ENCODE measurements at regions not wholly inside any gene's neighbourhood (a gene's known extent, or its start where the extent isn't known, plus 50 kb on each side); places are given as distances from the start of the nearest gene placed in this dataset.

DNA sequence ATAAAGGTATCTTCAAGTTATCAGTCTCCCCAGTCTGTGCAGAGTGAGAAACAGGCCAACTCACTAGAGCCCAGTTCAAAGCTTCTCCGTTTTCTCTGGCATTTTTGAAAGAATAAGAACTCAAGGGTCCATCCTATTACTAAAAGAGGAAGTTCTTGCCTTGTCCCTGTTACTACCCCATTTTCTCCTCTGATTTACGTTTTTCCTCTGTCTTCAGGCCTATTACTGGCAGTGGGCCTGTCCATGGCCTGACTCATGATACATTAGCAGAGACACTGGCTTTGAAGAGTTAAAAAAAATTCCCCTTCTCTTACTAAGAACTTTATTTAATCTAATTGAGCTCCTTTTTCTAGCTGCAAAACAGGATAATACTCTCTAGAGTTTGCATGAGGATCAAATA is 624.0 kb upstream of the KLF4 start:
- H3K27ac ChIP-seq: no peak overlapping the region

DNA sequence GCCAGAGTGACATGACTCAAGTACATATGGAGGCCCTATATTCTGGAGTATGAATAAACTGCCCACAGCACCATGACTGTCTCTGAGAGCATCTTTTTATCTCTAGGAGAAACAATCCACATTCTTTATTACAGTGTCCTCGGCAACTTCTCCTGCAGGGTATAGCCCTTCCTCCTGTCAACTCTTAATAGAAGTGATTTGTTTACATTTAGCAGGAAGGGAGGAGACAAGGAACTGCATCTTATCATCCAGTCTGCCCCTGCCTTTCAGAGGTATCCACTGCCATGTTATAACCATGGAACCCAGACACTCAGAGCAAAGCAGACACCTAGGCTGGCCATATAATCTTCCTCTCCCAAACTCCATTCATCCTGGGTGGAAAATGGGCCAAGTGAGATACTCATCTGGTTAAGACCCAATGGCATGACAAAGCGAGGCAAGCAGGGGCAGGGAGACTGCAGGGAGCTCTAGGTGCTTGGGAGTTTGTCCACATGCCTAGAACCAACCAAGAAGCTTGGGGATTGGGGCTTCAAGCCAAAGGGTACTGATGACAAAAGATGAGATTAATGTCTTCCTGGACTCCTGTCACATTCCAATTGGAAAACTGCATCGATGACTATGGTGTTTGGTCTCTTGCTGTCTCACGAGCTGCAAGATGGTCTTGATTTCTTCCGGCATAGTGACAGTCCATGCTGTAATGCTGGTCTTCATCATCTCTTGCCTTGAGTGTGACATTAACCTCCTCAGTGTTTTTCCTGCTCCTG is 620.5 kb upstream of the KLF4 start:
- H3K27ac ChIP-seq: no peak overlapping the region
- no peak for DNase-seq (ENCODE audit: low spot score)
- no peaks in the 10 kb centered on the region for H3K4me1 ChIP-seq
- H3K4me3 ChIP-seq: no peak overlapping the region
- TF ChIP-seq, protein P1, sequence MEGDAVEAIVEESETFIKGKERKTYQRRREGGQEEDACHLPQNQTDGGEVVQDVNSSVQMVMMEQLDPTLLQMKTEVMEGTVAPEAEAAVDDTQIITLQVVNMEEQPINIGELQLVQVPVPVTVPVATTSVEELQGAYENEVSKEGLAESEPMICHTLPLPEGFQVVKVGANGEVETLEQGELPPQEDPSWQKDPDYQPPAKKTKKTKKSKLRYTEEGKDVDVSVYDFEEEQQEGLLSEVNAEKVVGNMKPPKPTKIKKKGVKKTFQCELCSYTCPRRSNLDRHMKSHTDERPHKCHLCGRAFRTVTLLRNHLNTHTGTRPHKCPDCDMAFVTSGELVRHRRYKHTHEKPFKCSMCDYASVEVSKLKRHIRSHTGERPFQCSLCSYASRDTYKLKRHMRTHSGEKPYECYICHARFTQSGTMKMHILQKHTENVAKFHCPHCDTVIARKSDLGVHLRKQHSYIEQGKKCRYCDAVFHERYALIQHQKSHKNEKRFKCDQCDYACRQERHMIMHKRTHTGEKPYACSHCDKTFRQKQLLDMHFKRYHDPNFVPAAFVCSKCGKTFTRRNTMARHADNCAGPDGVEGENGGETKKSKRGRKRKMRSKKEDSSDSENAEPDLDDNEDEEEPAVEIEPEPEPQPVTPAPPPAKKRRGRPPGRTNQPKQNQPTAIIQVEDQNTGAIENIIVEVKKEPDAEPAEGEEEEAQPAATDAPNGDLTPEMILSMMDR (IDR thresholded peaks at IDR 0.05): no peak
- no peaks in the 10 kb centered on the region for H3K36me3 ChIP-seq
- no peaks in the 10 kb centered on the region for H3K9me3 ChIP-seq
- no peaks in the 10 kb centered on the region for H3K27me3 ChIP-seq

More for the DNA sequence above, 624.0 kb upstream of the KLF4 start:
- Histone ChIP-seq H3K9me3 (no peaks in the 10 kb centered on the region), H3K4me1 (no peaks in the 10 kb centered on the region), H3K36me3 (no peaks in the 10 kb centered on the region), H3K4me3 (no peak overlapping the region), H3K27me3 (no peaks in the 10 kb centered on the region)
- TF ChIP-seq, protein P1 (IDR thresholded peaks at IDR 0.05): no peak
- DNase-seq (ENCODE audit: low spot score): no peak

DNA sequence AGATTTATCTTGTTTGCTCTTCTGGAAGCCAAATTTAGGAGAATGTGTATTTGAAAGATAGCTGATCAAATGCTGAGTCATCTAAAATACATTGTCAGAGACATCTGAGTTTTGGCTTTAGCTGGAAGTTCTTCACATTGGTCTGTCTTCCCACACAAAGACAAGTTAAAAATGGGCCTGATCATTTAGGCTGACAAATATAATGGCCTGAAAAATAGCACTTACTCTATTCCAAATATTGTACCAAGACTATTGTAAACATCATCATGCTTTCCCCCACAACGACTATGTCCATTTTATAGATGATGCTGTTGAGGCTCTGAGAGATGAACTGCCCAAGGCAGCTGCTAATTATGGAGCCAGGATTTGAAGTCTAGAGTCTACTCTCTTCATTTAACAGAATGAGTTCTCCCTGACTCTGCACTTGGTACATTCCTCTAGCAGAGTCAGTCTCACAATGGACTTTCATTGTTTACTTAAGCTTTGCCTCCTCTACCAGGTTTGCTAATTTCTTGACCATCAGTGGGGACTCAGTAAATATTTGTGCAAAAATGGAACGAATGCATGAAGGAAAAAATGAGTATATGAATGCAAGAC is 619.4 kb upstream of the KLF4 start:
- TF ChIP-seq, protein P1 (IDR thresholded peaks at IDR 0.05): no peak
- H3K4me1 ChIP-seq: no peaks in the 10 kb centered on the region
- H3K27me3 ChIP-seq: no peaks in the 10 kb centered on the region
- H3K27ac ChIP-seq: no peak overlapping the region
- H3K36me3 ChIP-seq: no peaks in the 10 kb centered on the region
- H3K9me3 ChIP-seq: no peaks in the 10 kb centered on the region
- H3K4me3 ChIP-seq: no peak overlapping the region
- DNase-seq (ENCODE audit: low spot score): no peak

DNA sequence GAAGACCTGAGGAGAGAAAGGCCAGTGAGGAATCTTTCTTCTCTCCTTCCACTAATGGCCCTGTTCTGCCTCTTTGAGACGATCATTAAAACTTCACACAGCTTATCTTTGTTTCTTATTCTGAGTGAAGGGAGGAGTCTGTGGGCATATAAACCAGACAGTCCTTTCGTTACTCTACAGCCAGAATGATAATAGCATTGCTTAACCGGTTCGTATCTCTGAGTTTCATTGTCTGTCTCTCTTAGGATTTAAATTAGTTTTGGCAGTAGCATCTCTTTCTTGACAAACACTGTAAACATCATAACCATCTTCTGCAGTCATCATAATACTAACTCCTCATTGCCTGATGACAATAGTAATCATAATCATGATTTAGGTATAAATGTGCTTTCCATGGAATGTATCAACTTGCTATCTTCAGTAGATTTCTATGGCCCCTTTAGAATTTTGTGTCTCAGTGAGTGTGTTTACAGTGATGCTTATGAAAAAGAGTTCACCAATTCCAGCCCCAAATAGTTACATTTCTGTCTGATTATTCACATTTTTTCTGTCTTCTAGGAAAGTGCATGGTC is 618.8 kb upstream of the KLF4 start:
- TF ChIP-seq, protein P1 (IDR thresholded peaks at IDR 0.05): no peak
- H3K4me1 ChIP-seq: no peaks in the 10 kb centered on the region
- no peak overlapping the region for H3K4me3 ChIP-seq
- H3K27ac ChIP-seq: no peak overlapping the region
- H3K9me3 ChIP-seq: no peaks in the 10 kb centered on the region
- no peaks in the 10 kb centered on the region for H3K36me3 ChIP-seq
- no peaks in the 10 kb centered on the region for H3K27me3 ChIP-seq
- DNase-seq (ENCODE audit: low spot score): no peak

DNA sequence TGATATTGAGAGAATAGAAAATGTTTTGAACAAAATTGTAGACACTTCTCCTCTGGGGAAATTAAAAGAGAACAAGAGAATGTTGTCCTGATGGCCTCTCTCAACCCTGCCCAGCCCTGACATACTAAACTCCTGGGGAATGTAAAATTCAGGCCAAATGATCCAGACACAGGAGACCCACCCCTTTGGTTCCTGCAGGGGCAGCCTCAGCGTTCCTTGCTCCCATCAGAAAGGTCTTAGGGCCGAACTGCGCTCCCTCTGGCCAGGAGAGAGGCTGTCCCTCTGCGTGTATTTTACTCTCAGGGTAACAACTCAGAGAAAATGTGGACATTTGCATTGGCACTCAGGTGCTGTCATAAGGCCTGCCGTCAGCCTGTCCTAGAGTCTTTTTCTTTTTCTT is 616.3 kb upstream of the KLF4 start:
- DNase-seq (ENCODE audit: low spot score): no peak
- Histone ChIP-seq H3K9me3 (no peaks in the 10 kb centered on the region), H3K27ac (no peak overlapping the region), H3K36me3 (no peaks in the 10 kb centered on the region), H3K4me3 (no peak overlapping the region), H3K27me3 (no peaks in the 10 kb centered on the region), H3K4me1 (no peaks in the 10 kb centered on the region)
- TF ChIP-seq, protein P1 (IDR thresholded peaks at IDR 0.05): no peak
